DMS53 (cell line): ENCODE measurements at regions not wholly inside any gene's neighbourhood (a gene's known extent, or its start where the extent isn't known, plus 50 kb on each side); places are given as distances from the start of the nearest gene placed in this dataset.

Experiments
- DNase-seq: peaks from one replicate; lab custom pipeline; 2025; lab: John Stamatoyannopoulos, UW

- DNase-seq: no peak
Observed at GRCh38 chr2:217444932-217445331, 557.9 kb downstream of the TNS1 start.

DNA sequence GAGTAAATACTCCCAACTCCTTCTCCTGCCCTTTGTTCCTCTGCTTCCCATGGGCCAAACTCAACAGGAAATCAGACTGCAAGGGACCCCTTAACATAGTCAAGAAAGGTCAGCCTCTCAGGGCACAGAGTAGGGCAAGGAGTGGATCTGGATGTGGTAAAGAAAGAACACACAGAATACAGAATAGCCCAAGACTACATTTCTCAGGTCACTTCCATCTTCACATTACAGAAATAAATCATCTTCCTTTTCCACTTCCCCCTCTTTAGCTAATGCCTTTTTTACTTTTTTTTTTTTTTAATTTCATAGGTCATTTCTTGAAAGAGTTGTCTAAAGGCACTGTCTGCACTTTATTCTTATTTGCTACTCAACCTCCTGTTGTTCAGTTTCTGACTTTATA lies 558.3 kb downstream of the TNS1 start:
- no peak for DNase-seq

DNA sequence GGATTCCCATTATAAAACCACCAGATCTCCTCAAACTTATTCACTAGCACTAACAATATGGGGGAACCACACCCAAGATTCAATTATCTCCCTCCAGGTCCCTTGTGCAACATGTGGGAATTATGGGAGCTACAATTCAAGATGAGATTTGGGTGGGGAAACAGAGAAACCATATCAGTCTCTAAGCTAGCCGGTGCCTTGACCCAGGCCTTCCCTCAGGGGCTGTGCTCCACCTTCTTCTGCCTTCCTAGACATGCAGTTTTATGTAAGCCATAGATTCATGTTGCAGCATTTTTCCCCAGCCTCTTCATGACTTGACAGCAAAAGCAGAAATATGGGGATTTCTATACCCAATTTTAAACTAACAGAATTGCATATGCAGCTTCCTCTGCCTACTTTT lies 559.2 kb downstream of the TNS1 start:
- no peak for DNase-seq

DNA sequence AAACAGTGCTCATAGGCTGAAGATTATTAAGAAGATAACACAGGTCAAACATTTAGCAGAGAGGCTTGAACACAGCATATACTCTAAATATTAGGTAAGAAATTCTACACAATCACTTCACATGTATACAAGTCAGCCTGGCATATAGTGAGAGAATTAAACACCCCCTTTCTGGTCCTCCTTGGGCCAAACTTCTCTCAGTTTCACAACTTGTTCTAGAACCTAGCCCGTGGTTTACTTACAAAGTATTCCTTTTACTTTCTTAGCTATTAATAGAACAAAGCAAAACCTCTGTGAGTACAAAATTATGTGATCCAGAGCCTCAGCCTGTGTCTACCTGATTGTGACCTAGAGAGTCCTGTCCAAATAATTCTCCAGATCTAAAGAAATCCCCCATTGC lies 562.8 kb downstream of the TNS1 start:
- no peak for DNase-seq

DNA sequence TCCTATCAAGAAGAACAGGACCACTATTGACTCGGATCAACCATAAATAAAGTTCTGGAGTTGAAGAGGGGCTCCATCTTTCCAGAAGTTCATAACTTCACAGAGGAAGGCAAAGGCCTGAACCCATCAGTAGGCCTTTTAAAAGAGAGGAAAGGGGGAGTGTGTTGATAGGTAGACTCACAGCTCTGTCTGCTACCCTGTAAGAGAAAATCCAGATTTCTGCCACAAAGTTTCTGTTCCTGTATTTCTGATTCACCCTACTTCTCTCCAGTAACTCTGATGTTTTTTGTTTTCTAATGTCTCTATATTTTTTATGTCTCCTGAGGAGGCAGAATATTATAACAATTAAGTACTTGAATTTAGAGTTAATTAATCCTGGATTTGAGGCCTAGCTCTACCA lies 564.0 kb downstream of the TNS1 start:
- no peak for DNase-seq

- no peak for DNase-seq
Observed at GRCh38 chr2:217438136-217438535, 564.7 kb downstream of the TNS1 start.

DNA sequence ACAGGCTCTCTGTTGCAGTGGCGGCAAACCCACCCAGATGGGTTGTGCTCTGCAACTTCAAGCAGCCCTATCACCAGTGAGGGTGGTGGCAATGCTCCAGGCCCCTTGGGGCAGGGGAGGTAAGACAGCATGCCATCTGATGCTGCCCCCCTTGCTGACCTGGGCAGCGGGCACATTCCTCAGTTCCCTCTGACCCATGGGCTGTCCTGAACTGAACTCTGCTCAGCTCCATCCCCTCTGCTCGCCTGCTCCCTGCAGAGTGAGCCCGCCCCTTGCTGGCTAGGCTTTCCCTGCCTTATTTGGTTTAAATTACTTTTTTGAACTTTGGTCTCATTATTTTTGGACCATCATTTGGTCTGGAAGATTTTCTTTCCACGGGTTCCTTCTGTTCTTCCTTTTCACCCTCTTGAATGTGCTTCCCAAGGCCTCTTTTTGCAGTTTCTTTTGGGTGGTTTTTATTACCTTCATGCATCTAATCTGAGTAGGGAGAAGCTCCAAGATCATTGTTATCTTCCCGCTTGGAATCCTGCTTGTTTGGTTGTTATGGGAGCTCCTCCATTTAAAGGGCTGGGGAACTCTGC lies 565.4 kb downstream of the TNS1 start:
- no peak for DNase-seq

DNA sequence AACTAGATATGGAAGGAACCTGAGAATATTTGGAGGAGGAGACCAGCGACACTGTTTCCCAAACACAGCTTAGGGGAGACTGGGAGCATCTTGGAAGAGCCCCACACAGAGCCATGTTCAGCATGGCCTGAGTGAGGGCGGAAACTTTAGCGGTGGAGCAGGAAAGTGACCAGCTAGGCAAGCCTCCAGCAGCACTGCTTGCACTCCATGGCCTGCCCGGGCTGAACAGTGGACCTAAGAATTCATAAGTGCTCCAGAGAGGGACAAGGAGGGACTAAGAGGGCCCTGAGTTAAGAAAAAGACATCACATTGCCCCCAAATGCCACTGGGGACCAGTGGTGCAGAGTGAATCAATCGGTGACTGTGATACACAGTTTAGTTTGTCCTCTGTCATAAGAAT lies 566.4 kb downstream of the TNS1 start:
- DNase-seq: no peak

DNA sequence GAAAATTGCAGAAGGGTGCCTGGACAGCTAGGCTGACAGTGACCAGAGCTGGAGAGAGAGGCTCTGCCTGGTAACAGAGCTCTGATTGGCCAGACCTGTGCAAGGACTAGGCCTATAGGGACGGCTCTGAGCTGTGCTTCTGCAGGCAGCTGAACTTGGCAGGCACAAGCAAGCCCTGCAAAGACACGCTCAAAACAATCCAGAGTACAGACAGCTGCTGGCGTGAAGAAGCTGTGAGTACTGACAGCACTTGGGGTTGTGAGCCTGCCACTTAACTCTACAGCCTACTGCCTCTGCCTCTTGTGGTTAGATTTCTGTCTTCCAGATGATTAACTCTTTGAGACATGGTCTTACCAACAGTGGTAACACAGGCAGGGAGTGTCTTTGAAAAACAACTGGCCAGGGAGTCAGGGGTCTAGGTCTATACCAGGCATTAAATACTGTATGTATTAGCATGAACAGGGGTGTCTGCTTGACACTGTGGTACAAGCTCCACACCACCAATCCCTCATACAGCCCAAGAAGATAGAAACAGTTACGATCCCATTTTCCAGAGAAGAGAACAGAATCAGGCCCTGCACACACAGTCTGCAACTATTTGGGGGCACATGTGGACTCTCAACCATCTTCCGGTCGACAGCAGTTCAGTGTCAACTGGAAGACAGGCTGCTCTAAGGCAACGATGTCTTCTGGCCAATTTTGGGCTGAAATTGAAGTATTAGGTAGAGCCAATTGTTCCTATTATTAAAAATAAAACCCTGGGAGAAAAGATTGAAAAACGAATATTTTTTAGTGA lies 568.4 kb downstream of the TNS1 start:
- peak; percentile 92 for DNase-seq

DNA sequence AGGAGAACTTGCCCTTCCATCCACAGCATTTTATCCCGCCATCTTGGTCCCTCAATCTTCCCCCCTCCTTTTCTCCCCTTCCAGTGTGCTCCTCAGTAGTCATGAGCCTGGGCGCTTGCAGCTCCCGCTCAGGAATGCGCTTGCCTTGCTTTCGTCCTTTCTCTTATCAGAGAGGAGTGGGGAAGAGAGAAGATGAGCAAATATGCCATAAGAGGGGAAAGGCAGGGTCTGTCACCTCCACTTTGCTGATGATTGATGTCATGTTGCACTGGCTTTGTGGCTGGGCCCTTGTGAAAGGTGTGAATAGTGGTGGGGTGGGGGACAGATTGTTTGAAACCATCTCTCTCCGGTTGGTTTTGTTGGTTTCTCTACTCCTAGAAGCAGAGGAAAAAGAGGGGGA lies 569.3 kb downstream of the TNS1 start:
- no peak for DNase-seq

GRCh38 chr2:217431577-217432269 lies 571.1 kb downstream of the TNS1 start:
- no peak for DNase-seq

GRCh38 chr2:217430916-217431576 lies 571.2 kb upstream of the TNP1 start:
- no peak for DNase-seq

DNA sequence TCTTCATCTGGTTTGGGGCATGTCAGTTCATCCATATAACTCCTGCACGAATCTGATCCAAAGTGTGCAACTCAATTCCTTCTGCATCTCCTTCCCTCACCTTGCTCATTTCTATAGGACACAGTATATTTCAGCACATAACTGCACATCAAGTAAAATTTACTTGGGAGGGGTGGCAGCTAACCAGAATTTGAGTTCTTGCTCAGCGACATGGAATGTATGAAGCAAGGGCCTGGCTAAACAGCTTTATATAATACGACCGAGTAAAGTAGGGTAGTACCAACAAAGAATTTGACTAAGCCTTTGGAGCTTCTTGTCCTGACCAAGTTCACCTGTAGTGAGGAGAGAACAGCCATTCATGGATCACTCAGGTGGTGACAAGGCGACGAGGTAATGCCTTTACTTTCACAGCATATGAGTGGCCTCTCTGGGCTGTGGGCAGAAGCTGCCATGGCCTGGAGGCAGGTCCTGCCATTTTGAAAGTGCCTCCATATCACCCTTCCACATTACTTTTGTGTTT lies 570.2 kb upstream of the TNP1 start:
- DNase-seq: no peak

DNA sequence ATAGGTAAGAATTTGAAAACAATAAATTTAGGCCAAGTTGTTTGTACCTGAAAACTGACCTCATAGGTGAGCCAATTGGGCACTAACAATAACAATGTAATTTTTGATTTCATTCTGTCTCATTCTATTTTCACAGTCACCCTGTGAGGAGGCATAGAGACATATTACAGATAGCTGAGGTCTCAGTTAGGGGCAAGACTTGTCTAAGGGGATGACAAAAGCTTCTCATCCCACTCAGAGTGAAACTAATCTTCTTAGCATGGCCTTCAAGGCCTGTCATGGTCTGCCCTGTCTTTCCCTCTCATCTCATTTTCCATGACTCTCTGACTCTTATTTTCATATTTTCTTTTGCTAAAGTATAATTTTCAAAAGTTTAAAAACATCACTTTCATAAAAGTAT lies 562.0 kb upstream of the TNP1 start:
- no peak for DNase-seq

DNA sequence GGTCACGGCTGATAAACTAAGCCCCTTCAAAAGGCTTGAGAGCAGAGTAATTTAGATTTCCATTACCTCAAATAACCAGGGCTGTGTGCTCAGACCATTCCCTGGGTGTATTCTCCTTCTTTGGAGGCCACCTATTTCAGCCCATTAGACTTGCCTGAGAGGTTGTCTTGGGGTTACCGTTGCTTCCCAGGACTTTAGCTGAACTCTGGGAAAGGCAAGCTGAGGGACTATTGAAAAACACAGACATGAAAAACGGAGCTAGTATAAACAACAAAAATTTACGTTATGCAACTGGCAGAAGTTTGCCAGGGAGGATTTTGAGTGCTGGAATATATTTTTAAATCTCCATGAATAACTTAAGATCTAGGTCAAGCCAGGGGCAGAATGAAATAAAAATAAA lies 561.0 kb upstream of the TNP1 start:
- DNase-seq: no peak

DNA sequence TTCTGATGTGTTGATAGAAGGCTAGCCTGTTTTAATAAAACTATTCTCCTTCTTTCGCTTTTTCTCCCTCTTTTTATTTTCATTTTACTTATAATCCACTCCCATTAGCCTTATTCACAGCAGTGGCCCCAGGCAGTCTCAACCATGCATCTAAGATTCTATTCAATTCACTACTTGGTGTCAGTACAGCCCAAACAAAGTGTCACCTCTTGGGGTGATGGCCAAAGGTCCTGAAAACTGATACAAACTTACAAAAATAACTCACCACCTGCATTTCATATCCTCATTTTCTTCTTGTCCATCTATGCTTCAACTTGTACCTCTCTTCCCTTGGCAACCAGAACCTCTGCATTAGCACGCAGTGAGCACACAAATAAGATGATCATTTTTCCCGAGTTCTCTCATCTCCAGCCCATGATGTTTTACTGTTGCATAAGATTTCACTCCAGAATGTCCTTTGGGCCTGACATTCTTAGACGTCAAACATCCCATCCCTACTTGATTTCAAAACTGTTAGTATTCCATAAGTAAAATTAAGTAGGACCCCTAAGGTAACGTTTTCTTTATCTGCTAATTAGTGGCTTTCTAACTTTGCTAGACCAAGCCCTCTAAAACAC lies 559.3 kb upstream of the TNP1 start:
- DNase-seq: no peak

GRCh38 chr2:217418544-217418943 lies 558.7 kb upstream of the TNP1 start:
- DNase-seq: no peak

DNA sequence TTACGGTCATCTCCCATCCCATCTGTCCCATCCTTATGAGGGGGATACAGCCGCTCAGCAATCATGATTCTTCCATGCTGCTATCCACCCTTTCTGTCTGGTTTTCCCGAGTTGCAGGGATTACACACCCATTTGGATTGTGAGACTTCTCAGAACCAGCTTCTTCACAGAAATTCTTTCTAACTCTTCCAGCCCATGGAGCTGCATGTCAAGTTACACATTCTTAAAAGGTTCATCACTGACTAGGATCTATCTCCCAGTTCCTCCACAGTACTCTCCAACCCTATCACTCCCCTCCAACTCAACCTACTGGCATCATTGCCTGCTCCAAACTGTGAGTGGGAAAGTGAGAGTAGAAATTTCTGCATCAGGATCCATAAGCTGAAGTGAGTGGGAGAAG lies 558.2 kb upstream of the TNP1 start:
- DNase-seq: no peak

GRCh38 chr2:217417536-217417935 lies 557.7 kb upstream of the TNP1 start:
- no peak for DNase-seq

GRCh38 chr2:217415316-217415715 lies 555.5 kb upstream of the TNP1 start:
- DNase-seq: no peak

GRCh38 chr2:217414429-217414828 lies 554.6 kb upstream of the TNP1 start:
- no peak for DNase-seq

- no peak for DNase-seq
Observed at GRCh38 chr2:217413193-217413592, 553.3 kb upstream of the TNP1 start.
